ENCODE measurements at regions not wholly inside any gene's neighbourhood (a gene's known extent, or its start where the extent isn't known, plus 50 kb on each side); places are given as distances from the start of the nearest gene placed in this dataset.
"Not testable (repeated sequence)": the region's sequence is repeated elsewhere in the genome, so short reads cannot be mapped to it uniquely, and the experiment has no call there.

- ATAC-seq = no peak
- intact Hi-C loops (cut with micrococcal nuclease) = no loop called here
- DNase-seq = no peak
Measured at GRCh38 chr18:75753753-75754152, 326.2 kb upstream of the SMIM21 start.

DNA sequence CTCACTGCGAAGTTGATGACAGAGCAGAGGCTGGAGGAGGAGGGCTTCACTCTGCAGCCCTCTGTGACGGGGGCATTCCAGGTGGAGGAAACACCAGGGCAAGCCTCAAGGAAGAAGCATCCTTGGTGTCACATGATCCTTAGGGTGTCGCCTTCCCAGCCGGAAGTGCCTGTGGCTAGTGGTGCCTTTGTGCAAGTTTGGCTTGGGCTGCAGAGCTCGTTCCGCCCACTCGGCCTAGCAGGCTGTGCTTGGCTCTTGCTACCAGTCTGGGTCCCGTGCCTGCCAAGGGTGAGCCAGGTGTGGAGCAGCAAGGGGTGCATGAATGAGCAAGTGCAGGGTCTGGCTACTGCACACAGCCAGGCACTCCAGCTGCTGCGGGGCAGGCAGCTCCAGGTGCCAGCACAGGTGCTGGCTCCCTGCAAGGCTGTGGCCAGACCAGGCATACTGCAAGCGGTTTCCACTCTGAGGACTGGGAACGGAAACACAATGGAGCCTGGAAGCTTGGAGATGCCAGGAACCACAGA is 325.3 kb upstream of the SMIM21 start:
- ATAC-seq (no peak), DNase-seq (no peak)
- intact Hi-C loops (cut with micrococcal nuclease) = no loop called here

- intact Hi-C loops (cut with micrococcal nuclease) = no loop called here
- no peak for DNase-seq
- no peak for ATAC-seq
Measured at GRCh38 chr18:75745147-75745546, 317.6 kb upstream of the SMIM21 start.

DNA sequence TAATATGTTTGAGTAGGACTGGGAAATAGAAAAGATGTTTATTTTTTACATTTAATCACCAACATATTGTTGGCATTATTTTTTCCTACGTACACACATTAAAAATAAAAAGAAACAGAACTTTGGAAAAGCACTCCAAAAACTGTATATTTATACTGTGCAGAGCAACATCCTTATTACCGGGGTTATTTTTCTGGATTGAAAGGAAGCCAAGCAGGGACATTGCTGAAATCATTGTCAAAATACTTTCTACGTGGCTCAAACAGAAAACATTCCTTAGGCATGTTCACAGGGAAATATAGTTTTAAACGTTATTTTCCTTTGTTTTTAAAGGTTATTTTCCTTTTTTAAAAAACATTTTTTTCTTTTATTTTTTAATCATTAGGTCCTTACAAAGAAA is 315.0 kb upstream of the SMIM21 start:
- no peak for DNase-seq
- intact Hi-C loops (cut with micrococcal nuclease) = no loop called here

DNA sequence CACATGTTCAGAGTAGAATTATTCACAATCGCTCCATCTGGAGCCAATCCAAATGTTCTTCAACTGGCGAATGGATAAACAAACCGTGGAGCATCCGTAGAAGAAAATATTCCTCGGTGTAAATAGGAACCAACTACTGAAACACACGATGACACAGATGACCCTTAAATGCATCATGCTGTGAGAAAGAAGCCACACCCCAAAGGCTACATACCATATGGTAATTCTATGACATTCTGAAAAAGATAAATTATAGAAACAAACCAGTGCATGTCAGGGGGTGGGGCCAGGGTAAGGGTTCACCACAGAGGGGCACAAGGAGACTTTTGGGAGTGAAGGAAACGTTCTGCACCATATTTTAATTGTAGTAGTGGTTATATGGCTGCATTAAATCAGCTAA is 312.2 kb upstream of the SMIM21 start:
- ATAC-seq (no peak), DNase-seq (no peak)
- intact Hi-C loops (cut with micrococcal nuclease) = no loop called here

More for the DNA sequence above, 315.0 kb upstream of the SMIM21 start:
- ATAC-seq = no peak

- intact Hi-C loops (cut with micrococcal nuclease) = no loop called here
- ATAC-seq = no peak
- DNase-seq = no peak
Measured at GRCh38 chr18:75735291-75735690, 307.8 kb upstream of the SMIM21 start.

DNA sequence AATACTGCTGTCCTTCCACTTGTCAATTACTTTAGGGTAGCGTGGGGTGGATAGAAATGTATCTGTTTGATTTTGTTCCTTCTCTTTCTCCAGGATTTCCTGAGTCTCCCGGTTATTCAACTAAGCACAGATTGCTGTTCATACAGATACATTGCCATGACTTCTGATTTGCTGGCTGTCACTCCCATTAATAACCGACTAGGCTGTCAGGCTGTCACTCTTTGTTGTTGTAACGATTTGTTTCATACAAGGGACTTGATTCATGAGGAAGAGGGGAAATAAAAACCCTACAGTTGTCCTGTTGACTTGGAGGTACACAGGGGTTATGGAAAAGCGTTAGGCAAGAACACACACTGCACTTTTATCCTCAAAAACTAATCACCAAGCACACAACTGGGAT is 302.7 kb upstream of the SMIM21 start:
- no peak for DNase-seq
- ATAC-seq = no peak
- intact Hi-C loops (cut with micrococcal nuclease) = no loop called here

- DNase-seq (no peak), ATAC-seq (no peak)
- intact Hi-C loops (cut with micrococcal nuclease) = no loop called here
Measured at GRCh38 chr18:75728621-75729020, 301.1 kb upstream of the SMIM21 start.

GRCh38 chr18:75727456-75727855 is 300.0 kb upstream of the SMIM21 start:
- peak; percentile 26 for ATAC-seq
- peak; percentile 70 for DNase-seq
- intact Hi-C loops (cut with micrococcal nuclease) = no loop called here

GRCh38 chr18:75723521-75724340 is 296.2 kb upstream of the SMIM21 start:
- no peak for DNase-seq
- ATAC-seq = no peak
- intact Hi-C loops (cut with micrococcal nuclease) = no loop called here

- DNase-seq (no peak), ATAC-seq (no peak)
- intact Hi-C loops (cut with micrococcal nuclease) = no loop called here
Measured at GRCh38 chr18:75714766-75715165, 287.3 kb upstream of the SMIM21 start.

- intact Hi-C loops (cut with micrococcal nuclease); DNase-seq; ATAC-seq: not testable (repeated sequence)
Measured at GRCh38 chr18:75712124-75712867, 284.8 kb upstream of the SMIM21 start.

- intact Hi-C loops (cut with micrococcal nuclease) = no loop called here
- ATAC-seq (no peak), DNase-seq (no peak)
Measured at GRCh38 chr18:75700561-75700960, 273.1 kb upstream of the SMIM21 start.

GRCh38 chr18:75698861-75699260 is 271.4 kb upstream of the SMIM21 start:
- no peak for ATAC-seq
- DNase-seq = no peak
- intact Hi-C loops (cut with micrococcal nuclease) = no loop called here

DNA sequence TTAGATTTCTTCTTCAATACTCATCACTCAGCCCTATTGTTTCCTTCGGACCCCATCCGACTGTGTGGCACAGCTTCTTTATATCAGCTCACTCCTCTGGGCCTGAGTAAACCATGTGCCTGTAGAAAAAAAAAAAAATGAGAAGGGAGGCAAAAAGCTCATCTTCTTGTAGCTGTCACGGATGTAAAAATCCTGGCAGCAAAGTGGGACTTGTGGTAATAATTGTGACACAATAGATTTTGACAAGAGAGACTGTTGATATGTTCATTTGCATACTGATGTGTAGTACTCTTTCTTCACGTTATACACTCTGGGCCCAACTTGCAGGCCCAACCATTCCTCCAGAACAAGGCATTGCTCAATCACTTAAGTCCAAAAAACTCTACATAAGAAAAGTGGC is 270.0 kb upstream of the SMIM21 start:
- no peak for ATAC-seq
- intact Hi-C loops (cut with micrococcal nuclease) = no loop called here
- no peak for DNase-seq

DNA sequence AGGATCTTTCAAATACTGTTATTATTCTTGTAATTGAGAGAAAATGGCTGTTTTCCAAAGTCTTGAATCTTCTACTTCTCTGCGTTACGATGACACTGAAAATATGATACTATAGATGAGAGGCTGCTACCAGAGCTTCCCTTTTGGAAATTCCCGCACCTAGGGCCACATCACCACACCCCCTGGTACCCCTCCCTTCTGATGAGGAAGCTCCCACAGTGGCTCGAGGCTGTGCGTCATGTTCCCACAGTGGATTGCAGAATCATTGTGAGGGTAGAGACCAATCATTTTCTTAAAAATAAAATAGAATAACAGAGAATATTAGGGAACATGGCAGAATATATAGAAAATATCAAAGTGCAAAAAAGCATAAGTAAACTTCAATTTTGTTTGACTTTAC is 268.9 kb upstream of the SMIM21 start:
- ATAC-seq = no peak
- intact Hi-C loops (cut with micrococcal nuclease) = no loop called here
- no peak for DNase-seq

DNA sequence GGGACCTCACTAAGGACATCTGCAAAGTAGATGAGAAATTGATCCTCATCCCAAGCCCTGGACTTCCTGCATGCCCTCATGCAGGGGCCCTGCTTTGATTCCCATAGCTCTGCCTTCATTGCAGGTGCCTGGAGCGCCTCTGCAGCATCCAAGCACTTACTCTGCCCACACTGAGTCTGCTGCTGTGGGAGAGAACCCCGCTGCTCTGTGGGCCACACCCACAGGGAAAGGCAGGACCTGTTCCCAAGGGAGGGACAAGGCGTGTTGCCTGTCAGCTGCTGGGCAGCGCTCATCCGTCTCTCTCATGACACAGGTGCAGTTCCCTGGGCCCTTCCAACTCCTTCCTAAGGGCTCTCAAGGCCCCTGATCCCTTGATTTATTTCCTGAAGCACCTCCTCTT is 266.8 kb upstream of the SMIM21 start:
- intact Hi-C loops (cut with micrococcal nuclease) = no loop called here
- ATAC-seq (no peak), DNase-seq (no peak)

- intact Hi-C loops (cut with micrococcal nuclease) = no loop called here
- ATAC-seq (no peak), DNase-seq (no peak)
Measured at GRCh38 chr18:75691483-75691882, 264.0 kb upstream of the SMIM21 start.

- ATAC-seq; intact Hi-C loops (cut with micrococcal nuclease); DNase-seq: not testable (repeated sequence)
Measured at GRCh38 chr18:75690283-75690682, 262.8 kb upstream of the SMIM21 start.

DNA sequence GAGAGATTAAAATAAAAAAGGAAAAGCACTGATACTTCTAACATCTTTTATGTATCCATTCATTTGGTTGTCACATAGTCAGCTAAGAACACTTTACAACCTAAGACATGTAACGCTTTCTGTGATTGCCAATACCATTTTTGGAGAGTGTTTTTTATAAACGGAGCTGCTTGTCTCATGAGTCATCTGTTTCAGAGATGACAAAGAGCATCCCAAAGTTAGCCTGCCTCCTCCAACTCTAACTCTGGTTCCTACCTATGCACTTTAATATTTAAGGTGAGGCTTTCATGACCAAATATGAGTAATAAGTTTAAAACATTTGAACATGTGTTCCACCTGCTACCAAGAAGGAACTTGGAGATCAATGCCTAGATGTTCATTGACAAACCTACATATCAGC is 260.1 kb upstream of the SMIM21 start:
- intact Hi-C loops (cut with micrococcal nuclease) = no loop called here
- DNase-seq (no peak), ATAC-seq (no peak)

GRCh38 chr18:75683426-75683825 is 255.9 kb upstream of the SMIM21 start:
- DNase-seq (no peak), ATAC-seq (no peak)
- intact Hi-C loops (cut with micrococcal nuclease) = no loop called here

Measured in left ventricle myocardium superior (tissue), 1 donor.